A673 (cell line): ENCODE measurements at regions not wholly inside any gene's neighbourhood (a gene's known extent, or its start where the extent isn't known, plus 50 kb on each side); places are given as distances from the start of the nearest gene placed in this dataset.

Experiments used
- BruUV-seq: library from RNA; stranded (reverse); fragments of 400-500 nt; replicated peaks from 2 replicates; lab custom pipeline; 2021; lab: Mats Ljungman, UMichigan
- CTCF ChIA-PET: fragments of 300-600 bp; sonication (Branson Sonifier 250); formaldehyde crosslinking; loops from one replicate; lab custom pipeline; 2022; ENCODE audit warnings: antibody characterized with exemption; lab: Charles Lee
- POLR2A ChIA-PET: fragments of 300-600 bp; sonication (Branson Sonifier 250); formaldehyde crosslinking; loops from one replicate; lab custom pipeline; 2022; ENCODE audit warnings: antibody characterized with exemption; ENCODE audit not compliant: low non-redundant PET; lab: Charles Lee
- DNase-seq: peaks from one replicate; pipeline ENCODE4 v3.0.0-alpha.2; 2015; ENCODE audit warnings: low spot score
- H3K27ac ChIP-seq: fragments of 200-600 bp; sonication (generic); 2 replicates; pipeline ENCODE4 v1.5.1; 2016; ENCODE audit warnings: mixed run types, low read depth, mild to moderate bottlenecking, mixed read lengths, antibody characterized with exemption, low read length; ENCODE audit not compliant: poor library complexity, severe bottlenecking
- H3K27me3 ChIP-seq: fragments of 200-600 bp; sonication (generic); replicated peaks from 2 replicates; pipeline ENCODE4 v1.6.1; 2017; ENCODE audit warnings: mixed run types, low read depth, mild to moderate bottlenecking, mixed read lengths, antibody characterized with exemption, low read length; ENCODE audit not compliant: insufficient read depth, poor library complexity
- H3K36me3 ChIP-seq: fragments of 200-600 bp; sonication (generic); 2 replicates; pipeline ENCODE4 v1.6.1; 2016; ENCODE audit warnings: mixed run types, mild to moderate bottlenecking, mixed read lengths, antibody characterized with exemption, low read length; ENCODE audit not compliant: insufficient read depth, poor library complexity, severe bottlenecking
- H3K4me1 ChIP-seq: fragments of 200-600 bp; sonication (generic); 2 replicates; pipeline ENCODE4 v1.6.1; 2017; ENCODE audit warnings: mixed run types, mild to moderate bottlenecking, mixed read lengths, antibody characterized with exemption, low read length; ENCODE audit not compliant: insufficient read depth, poor library complexity, severe bottlenecking
- H3K4me3 ChIP-seq: fragments of 200-600 bp; sonication (generic); 2 replicates; pipeline ENCODE4 v1.5.1; 2016; ENCODE audit warnings: low read depth, mixed run types, mild to moderate bottlenecking, mixed read lengths, low read length; ENCODE audit not compliant: poor library complexity, severe bottlenecking
- H3K9me3 ChIP-seq: fragments of 200-600 bp; sonication (generic); 2 replicates; pipeline ENCODE4 v1.6.1; 2016; ENCODE audit warnings: mixed run types, low read depth, mild to moderate bottlenecking, mixed read lengths, antibody characterized with exemption, low read length; ENCODE audit not compliant: poor library complexity, severe bottlenecking
- CTCF ChIP-seq: fragments of 300-800, 200-600 bp; sonication (generic); conservative IDR thresholded peaks from 2 replicates; pipeline ENCODE4 v1.5.1; 2017; ENCODE audit warnings: low read depth, mild to moderate bottlenecking, antibody characterized with exemption, low read length, moderate library complexity, mixed read lengths
- EZH2 ChIP-seq: fragments of 200-600 bp; sonication (generic); IDR thresholded peaks from 2 replicates; pipeline ENCODE4 v1.6.1; 2017; ENCODE audit warnings: borderline replicate concordance, low read depth, mild to moderate bottlenecking, mixed read lengths, antibody characterized with exemption, low read length; ENCODE audit not compliant: poor library complexity, severe bottlenecking
- intact Hi-C: fragments of 100-400 bp; cut with micrococcal nuclease; formaldehyde crosslinking; loops from one replicate; pipeline ENCODE4 v1.10.0; 2022; ENCODE audit not compliant: unreplicated experiment

GRCh38 chr5:4215143-4215542, 619.5 kb downstream of the IRX1 start:
- no peaks in the 10 kb centered on the region for H3K36me3 ChIP-seq
- TF ChIP-seq EZH2 = no peak
- no peak for TF ChIP-seq CTCF
- intact Hi-C loops = no loop called here
- no peak overlapping the region for H3K27ac ChIP-seq
- peaks cover 25% of the 10 kb centered on the region for H3K9me3 ChIP-seq
- no peaks in the 10 kb centered on the region for H3K4me1 ChIP-seq
- no TSS peak for BruUV-seq
- no peak overlapping the region for H3K4me3 ChIP-seq
- ChIA-PET POLR2A (no interaction called here), CTCF (no interaction called here)
- no peak for DNase-seq
- H3K27me3 ChIP-seq = no peaks in the 10 kb centered on the region

- no TSS peak for BruUV-seq
- POLR2A ChIA-PET = no interaction called here
- CTCF ChIA-PET = no interaction called here
Observed at GRCh38 chr5:4216142-4216541, 620.5 kb downstream of the IRX1 start.

GRCh38 chr5:4220016-4220415, 624.4 kb downstream of the IRX1 start:
- no TSS peak for BruUV-seq
- no peaks in the 10 kb centered on the region for H3K4me1 ChIP-seq
- no peak for DNase-seq
- TF ChIP-seq EZH2 = no peak
- TF ChIP-seq CTCF = no peak
- H3K27me3 ChIP-seq = no peaks in the 10 kb centered on the region
- no peaks in the 10 kb centered on the region for H3K36me3 ChIP-seq
- no peak overlapping the region for H3K4me3 ChIP-seq
- CTCF ChIA-PET = no interaction called here
- POLR2A ChIA-PET = no interaction called here
- peaks cover 31% of the 10 kb centered on the region for H3K9me3 ChIP-seq
- no peak overlapping the region for H3K27ac ChIP-seq
- intact Hi-C loops = no loop called here

More at GRCh38 chr5:4216142-4216541, 620.5 kb downstream of the IRX1 start:
- TF ChIP-seq EZH2 = no peak
- TF ChIP-seq CTCF = no peak
- Histone ChIP-seq H3K9me3 (peaks cover 27% of the 10 kb centered on the region), H3K4me3 (no peak overlapping the region), H3K27me3 (no peaks in the 10 kb centered on the region), H3K36me3 (no peaks in the 10 kb centered on the region), H3K27ac (no peak overlapping the region), H3K4me1 (no peaks in the 10 kb centered on the region)
- intact Hi-C loops = no loop called here
- no peak for DNase-seq
